Uterus (tissue), 3 donors: ENCODE measurements at regions not wholly inside any gene's neighbourhood (a gene's known extent, or its start where the extent isn't known, plus 50 kb on each side); places are given as distances from the start of the nearest gene placed in this dataset.

ENCODE experiments used
- DNase-seq, 2 donors: peaks; one replicate each; pipeline ENCODE4 v3.0.0-alpha.2; 2019 to 2020
- H3K27ac ChIP-seq, 2 donors: fragments of 200-600 bp; sonication (generic); 1 replicate in 1 of 2; 2 replicates in 1 of 2; pipeline ENCODE4 v1.5.1; 2016 to 2018
- H3K27me3 ChIP-seq, 2 donors: fragments of 200-600 bp; sonication (generic); one replicate each; pipeline ENCODE4 v1.5.1; 2018 to 2019; ENCODE audit warnings: control low read depth in 1 of 2
- H3K36me3 ChIP-seq, 2 donors: fragments of 200-600 bp; sonication (generic); one replicate each; pipeline ENCODE4 v1.5.1; 2019; ENCODE audit warnings: control low read depth in 1 of 2
- H3K4me1 ChIP-seq, 2 donors: fragments of 200-600 bp; sonication (generic); one replicate each; pipeline ENCODE4 v1.5.1; 2018 to 2019; ENCODE audit warnings: control low read depth in 1 of 2
- H3K4me3 ChIP-seq, 2 donors: fragments of 200-600 bp; sonication (generic); 1 replicate in 1 of 2; 2 replicates in 1 of 2; pipeline ENCODE4 v1.5.1; 2018 to 2019; ENCODE audit warnings: mild to moderate bottlenecking in 1 of 2
- H3K9me3 ChIP-seq, 2 donors: fragments of 200-600 bp; sonication (generic); one replicate each; pipeline ENCODE4 v1.5.1; 2019; ENCODE audit warnings: control low read depth in 1 of 2
- CTCF ChIP-seq, 4 experiments: fragments of 200-600 bp in 2 of 4; fragments of 450-650 bp in 2 of 4; sonication (generic) in 2 of 4; IDR thresholded peaks; one replicate each; pipeline ENCODE4 v1.5.1; 2016 to 2019; ENCODE audit warnings: antibody characterized with exemption in 4 of 4, mild to moderate bottlenecking in 2 of 4, moderate library complexity in 1 of 4
- POLR2A ChIP-seq, 2 donors: fragments of 450-650 bp; IDR thresholded peaks; one replicate each; pipeline ENCODE4 v1.6.1; 2016; ENCODE audit warnings: antibody characterized with exemption in 2 of 2, mild to moderate bottlenecking in 1 of 2, moderate library complexity in 1 of 2
- intact Hi-C: fragments of 100-400 bp; cut with DNase I; formaldehyde crosslinking; loops from one replicate; pipeline ENCODE4 v1.15.1; 2023; ENCODE audit warnings: low total_unique reads
- donor health status: DM: yes; HTN: yes; CAD: no.

GRCh38 chr2:160687629-160688028 is 194.0 kb upstream of the RBMS1 start:
- Histone ChIP-seq H3K36me3 (no peaks in the 10 kb centered on the region), H3K27ac (no peak overlapping the region), H3K4me3 (no peak overlapping the region), H3K4me1 (no peaks in the 10 kb centered on the region), H3K27me3 (no peaks in the 10 kb centered on the region), H3K9me3 (no peaks in the 10 kb centered on the region)
- TF ChIP-seq POLR2A (IDR thresholded peaks at IDR 0.05) (no peak), CTCF (IDR thresholded peaks at IDR 0.05) (no peak)
- DNase-seq = no peak
- intact Hi-C loops = no loop called here

DNA sequence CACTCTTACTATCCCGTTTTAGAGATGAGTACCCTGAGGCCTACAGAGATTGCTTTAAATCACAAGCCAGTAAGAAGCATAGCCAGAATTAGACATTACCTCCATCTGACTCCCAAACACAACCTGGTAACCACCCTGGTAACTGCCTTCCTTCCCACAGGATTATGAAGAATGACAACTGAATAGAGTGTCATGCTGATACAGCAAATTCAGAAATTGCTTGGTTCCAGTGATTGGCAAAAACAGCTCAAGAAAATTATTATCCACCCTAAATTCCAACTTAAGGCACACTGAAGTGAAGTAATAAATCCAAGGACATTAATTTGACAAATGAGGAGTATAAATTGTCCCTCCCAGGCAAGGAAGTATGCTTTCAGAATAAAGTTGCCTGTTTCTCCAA is 195.8 kb upstream of the RBMS1 start:
- DNase-seq = no peak
- Histone ChIP-seq H3K27ac (no peak overlapping the region), H3K27me3 (no peaks in the 10 kb centered on the region), H3K4me1 (no peaks in the 10 kb centered on the region), H3K36me3 (no peaks in the 10 kb centered on the region), H3K4me3 (no peak overlapping the region), H3K9me3 (no peaks in the 10 kb centered on the region)
- intact Hi-C loops = no loop called here
- TF ChIP-seq CTCF (IDR thresholded peaks at IDR 0.05) (no peak), POLR2A (IDR thresholded peaks at IDR 0.05) (no peak)

DNA sequence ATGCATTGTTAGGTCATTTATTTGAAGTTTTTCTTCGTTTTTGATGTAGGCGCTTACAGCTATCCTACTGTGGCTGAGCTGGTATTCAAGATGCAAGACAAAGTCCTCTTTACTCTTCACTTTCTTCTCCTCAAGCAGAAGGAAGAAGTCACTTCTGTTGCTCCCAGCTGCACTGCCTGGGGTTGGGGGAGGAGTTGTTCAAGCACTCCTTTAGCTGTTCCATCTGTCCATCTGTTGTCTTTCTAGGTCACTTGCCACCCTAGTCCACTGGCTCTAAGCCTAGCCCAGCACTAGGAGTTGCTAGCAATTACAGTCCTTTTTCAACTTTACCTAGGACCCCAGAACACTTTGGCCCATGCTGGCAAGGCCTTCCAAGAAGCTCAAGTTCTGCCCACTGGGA is 200.6 kb upstream of the RBMS1 start:
- H3K4me1 ChIP-seq = no peaks in the 10 kb centered on the region
- no peak for DNase-seq
- no peaks in the 10 kb centered on the region for H3K27me3 ChIP-seq
- no peaks in the 10 kb centered on the region for H3K36me3 ChIP-seq
- intact Hi-C loops = no loop called here
- peak overlapping the region in 1 of 2 donors; percentile 78 for H3K27ac ChIP-seq
- TF ChIP-seq POLR2A (IDR thresholded peaks at IDR 0.05) (no peak), CTCF (IDR thresholded peaks at IDR 0.05) (no peak)
- no peaks in the 10 kb centered on the region for H3K9me3 ChIP-seq
- no peak overlapping the region for H3K4me3 ChIP-seq

- H3K9me3 ChIP-seq = no peaks in the 10 kb centered on the region
- no peaks in the 10 kb centered on the region for H3K4me1 ChIP-seq
- peak overlapping the region; percentile 73 to 78 for H3K27ac ChIP-seq
- TF ChIP-seq POLR2A (IDR thresholded peaks at IDR 0.05) = no peak
- H3K27me3 ChIP-seq = no peaks in the 10 kb centered on the region
- intact Hi-C loops = no loop called here
- DNase-seq = no peak
- H3K4me3 ChIP-seq = no peak overlapping the region
- H3K36me3 ChIP-seq = no peaks in the 10 kb centered on the region
Observed at GRCh38 chr2:160694631-160695030, 201.0 kb upstream of the RBMS1 start.

DNA sequence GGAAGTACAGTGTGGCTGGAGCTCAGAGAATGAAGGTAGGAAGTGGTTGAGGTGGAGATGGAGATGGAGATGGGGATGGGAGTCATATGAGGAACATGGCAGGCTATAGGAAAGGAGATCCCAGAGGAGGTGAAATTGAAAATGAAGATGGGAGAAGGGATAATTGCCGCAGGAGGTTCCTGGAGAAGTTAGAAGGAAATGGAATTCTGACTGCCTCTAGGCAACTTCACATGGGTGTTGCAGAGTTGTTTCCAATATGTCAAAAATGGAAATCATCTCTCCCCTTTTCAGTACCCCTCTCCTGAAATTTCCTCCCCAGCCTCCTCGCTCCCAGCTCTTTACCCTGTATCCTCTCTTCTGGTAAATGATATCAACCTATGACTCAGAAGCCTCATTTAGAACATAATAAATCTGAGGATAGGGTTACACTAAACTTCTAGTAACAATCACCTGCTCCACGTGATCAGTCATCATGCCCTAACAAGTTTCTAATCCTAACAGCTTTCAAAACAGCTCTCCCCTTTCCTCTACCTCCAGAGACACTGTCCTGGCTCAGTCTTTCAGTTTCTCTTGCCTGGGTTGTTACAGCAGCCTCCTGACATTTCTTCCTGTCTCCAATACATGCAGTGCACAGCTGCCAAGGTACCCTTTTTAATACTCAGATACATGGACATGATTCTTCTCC is 201.9 kb upstream of the RBMS1 start:
- no peaks in the 10 kb centered on the region for H3K4me1 ChIP-seq
- H3K27me3 ChIP-seq = no peaks in the 10 kb centered on the region
- DNase-seq = peak; percentile 19 to 65
- H3K27ac ChIP-seq = peak overlapping the region; percentile 73 to 78
- no peaks in the 10 kb centered on the region for H3K9me3 ChIP-seq
- TF ChIP-seq POLR2A (IDR thresholded peaks at IDR 0.05) (no peak), CTCF (IDR thresholded peaks at IDR 0.05) (no peak)
- no peak overlapping the region for H3K4me3 ChIP-seq
- intact Hi-C loops = no loop called here
- no peaks in the 10 kb centered on the region for H3K36me3 ChIP-seq

DNA sequence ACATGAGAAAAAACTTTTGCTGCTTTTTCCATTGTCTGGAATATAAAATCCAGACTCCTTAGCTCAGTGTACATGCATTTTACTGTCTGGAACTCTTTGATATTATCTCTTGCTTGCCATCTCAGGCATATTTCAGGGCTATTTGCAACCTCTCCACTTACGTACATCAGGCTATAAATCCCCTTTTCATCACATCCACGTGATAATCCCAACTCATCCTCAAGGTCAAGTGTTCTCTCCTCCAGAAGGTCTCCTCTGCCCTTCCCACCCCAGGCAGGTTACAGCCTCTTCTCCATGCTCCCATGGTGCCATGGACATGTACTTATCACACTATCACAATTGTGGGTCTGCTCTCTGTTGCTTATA is 202.5 kb upstream of the RBMS1 start:
- no peak for TF ChIP-seq POLR2A (IDR thresholded peaks at IDR 0.05)
- TF ChIP-seq CTCF (IDR thresholded peaks at IDR 0.05) = no peak
- Histone ChIP-seq H3K4me1 (no peaks in the 10 kb centered on the region), H3K36me3 (no peaks in the 10 kb centered on the region), H3K4me3 (no peak overlapping the region), H3K27ac (peak overlapping the region; percentile 73 to 78), H3K9me3 (no peaks in the 10 kb centered on the region), H3K27me3 (no peaks in the 10 kb centered on the region)
- DNase-seq = no peak
- intact Hi-C loops = no loop called here
